HG03460 (cell line): ENCODE measurements at regions not wholly inside any gene's neighbourhood (a gene's known extent, or its start where the extent isn't known, plus 50 kb on each side); places are given as distances from the start of the nearest gene placed in this dataset.
"Not testable (repeated sequence)": the region's sequence is repeated elsewhere in the genome, so short reads cannot be mapped to it uniquely, and the experiment has no call there.

Source experiments
- ATAC-seq: cut with Tn5 transposase; IDR thresholded peaks from one replicate; pipeline ENCODE4 v1.9.1; 2021; ENCODE audit not compliant: unreplicated experiment

- no peak for ATAC-seq
Observed at GRCh38 chr2:128591861-128592822, 273.5 kb upstream of the HS6ST1 start.

- no peak for ATAC-seq
Observed at GRCh38 chr2:128593518-128593878, 274.8 kb upstream of the HS6ST1 start.

DNA sequence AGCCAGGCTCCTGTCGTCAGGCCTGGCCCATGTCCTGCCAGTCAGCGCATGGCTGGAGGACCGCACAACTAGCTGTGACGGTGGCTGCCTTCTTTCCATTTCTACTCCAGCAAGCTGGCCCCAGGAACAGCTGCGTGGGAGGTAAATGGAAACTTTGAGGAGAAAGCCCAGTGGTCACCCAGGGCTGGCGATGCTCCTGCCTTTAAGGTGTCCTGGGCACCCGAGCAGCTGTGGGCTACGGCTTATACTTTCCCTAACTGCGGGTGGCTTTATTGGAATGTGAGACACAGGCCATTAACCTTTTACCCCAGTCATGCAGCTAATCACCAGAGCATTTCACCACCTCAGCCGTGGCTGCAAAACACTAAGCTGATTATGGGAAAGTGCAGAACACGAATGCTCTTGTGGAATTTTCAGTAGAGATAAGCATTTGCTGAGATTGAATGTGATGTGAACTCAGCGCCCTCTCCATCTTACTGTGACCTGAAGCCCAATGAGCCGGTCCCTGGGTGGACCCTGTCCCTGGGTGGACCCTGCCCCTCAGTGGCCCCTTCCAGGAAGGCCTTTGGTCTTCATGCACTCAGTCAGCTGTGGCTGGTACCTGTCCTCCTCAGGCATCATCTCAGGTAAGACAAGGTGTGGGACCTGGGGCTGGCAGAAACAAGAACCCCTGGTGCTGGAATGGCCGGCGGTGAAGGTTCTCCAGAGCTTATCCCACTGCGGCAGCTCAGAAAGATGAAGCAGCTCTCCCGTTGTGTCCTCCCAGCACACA lies 275.4 kb upstream of the HS6ST1 start:
- no peak for ATAC-seq

DNA sequence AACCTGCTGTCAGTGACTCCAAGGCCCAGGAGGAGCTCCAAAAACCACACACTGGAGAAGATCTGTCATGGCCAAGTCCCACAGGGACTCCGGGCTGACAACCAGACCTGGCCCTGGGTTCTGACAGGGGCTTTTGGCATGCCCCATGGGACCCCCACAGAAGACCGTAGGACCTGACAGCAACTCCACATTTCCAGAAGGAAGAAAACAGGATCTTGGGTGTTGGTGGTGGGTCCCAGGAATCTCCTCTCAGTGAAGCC lies 275.9 kb upstream of the HS6ST1 start:
- no peak for ATAC-seq

DNA sequence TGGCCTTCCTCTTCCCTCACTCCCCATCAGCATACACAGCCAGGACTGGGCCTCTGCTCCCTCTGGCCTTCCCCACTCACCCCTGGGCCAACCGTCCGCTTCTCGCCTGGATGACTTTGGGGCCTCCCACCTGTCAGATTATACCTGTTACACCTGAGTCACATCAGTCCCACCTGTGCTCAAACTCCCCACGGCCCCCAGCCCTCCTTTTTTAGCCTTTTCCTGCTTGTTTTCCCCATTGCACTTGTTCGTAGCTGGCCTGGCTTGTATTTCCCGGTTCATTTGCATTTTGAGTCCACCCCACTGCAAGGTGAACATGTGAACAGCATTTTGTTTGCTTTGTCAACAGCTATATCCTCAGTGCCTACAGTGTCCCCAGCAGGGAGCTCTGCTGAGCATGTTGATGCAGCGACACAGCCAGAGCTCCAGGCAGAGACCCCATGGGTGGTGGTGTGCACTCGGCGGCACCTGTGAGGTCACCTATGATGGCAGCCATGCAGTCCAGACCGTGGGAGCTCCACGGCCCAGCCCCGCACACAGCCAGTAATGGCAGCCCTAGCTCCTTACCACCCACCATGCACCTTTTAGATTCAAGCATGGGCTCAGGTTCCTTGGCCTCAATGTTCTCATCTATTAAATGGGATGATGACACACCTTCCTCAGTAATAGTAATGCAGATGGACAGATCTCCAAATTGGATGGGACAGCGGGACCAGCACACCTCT lies 276.4 kb upstream of the HS6ST1 start:
- ATAC-seq, result no peak

GRCh38 chr2:128595763-128596395 lies 277.2 kb upstream of the HS6ST1 start:
- no peak for ATAC-seq

- no peak for ATAC-seq
Observed at GRCh38 chr2:128596396-128597120, 277.9 kb upstream of the HS6ST1 start.

DNA sequence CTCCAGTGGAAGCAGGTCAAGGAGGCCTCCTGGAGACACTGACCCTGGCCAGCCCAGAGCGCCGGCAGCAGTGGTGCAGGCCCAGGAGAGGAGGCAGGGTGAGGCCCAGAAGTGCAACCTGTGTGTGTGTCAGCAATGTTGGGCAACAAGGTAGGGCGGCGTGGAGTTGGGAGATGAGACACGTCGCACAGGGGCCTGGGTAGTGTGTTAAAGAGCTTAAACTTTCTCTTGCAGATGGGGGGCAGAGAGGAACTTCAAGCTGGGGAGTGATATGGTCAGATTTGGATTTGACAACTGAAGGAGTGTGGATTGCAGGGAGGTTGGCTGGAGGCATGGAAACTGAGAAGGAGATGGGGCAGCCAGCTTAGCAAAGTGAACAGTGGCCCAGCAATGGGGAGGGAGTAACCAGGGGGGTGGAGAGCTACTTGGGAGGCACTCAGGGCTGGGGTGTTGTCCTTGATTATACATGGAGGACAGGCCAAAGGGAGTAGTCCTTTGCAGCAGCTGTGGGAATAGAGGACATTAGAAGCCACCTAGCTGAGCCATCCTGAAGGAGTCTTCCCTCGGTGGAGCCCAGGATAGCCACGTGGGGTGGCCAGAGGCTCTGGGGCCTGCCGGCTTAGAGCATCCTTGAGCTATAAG lies 278.6 kb upstream of the HS6ST1 start:
- no peak for ATAC-seq

- ATAC-seq, result not testable (repeated sequence)
Observed at GRCh38 chr2:128598260-128598659, 279.6 kb upstream of the HS6ST1 start.

DNA sequence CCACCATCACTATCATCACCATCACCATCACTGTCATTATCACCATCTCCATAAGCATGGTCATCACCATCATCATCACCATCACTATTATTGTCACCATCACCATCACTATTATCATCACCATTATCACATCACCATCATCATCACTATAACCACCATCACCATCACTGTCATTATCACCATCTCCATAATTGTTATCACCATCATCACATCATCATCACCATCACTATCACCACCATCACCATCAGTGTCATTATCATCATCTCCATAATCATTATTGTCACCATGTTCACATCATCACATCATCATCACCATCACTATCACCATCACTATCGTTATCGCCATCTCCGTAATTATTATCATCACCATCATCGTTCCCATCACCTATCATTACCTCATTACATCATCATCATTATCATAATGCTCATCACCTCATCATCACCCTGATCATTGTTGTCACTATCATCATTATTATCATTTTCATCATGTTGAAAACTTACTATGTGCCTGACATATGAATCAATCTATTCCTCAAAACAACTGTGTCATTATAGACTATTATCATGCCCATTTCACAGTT lies 280.3 kb upstream of the HS6ST1 start:
- ATAC-seq, result no peak

GRCh38 chr2:128599700-128600099 lies 281.0 kb upstream of the HS6ST1 start:
- no peak for ATAC-seq

DNA sequence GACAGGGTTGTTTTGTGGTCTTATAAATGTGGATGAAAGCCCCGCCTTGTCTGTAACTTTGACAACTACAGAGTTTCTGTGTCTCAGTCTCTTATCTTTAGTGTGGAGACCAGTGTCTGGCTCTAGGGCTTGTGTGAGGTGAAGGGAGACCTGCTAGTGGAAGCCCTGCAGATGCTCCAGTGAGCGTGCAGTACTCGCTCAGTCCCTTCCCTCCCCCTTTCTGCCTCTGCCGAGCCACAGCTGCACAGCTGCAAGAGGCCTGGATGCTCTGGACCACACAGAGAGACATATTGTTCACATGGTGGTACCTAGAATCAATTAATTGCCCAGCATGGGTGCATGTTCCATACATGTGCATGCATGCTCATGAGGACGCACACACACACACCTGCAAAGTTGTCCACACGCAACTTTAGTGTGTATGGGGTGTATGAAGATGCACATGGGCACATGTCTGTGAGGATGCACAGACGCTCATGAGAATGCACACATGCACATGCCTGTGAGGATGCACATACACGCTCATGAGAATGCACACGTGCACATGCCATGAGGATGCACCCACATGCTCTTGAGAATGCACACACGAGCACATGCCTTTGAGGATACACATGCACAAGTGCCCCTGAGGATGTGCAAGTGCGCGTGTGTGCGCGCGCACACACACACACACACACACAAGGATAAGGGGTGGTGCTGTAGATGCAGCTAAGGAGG lies 282.1 kb upstream of the HS6ST1 start:
- ATAC-seq, result no peak

DNA sequence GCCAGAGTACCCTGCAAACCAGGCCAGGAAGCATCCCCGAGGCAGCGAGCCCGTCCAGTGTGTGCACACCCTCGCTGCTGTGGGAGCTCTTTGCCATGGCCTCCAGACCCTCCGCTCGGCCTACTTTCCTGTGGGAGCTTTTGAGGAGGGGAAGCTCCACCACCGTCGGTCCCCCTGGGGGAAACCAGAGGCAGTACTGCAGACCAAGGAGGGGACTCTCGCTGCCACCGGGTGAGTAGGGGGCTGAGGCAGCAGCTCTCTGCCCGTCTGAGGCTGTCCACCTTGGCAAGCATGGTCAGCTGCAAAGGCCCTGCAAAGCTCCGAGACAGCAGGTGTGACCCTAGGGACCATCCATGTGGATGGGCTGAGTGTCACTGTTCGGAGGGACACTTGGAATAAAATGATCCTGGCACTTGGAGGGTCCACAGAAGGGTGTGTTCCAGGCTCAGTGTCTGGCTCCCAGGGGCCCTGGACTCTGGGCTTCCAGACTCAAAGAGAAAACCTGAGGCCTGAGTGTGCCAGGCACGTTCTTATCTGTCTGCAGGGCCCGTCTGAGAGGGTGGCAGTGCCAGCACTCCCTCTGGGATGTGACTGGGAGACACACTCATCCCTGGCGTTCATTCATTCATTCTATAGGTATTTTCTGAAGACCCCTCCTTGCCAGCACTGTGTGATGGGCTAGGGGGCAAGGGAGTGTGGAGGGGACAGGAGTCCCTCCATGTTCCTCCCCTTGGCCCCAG lies 282.8 kb upstream of the HS6ST1 start:
- no peak for ATAC-seq

DNA sequence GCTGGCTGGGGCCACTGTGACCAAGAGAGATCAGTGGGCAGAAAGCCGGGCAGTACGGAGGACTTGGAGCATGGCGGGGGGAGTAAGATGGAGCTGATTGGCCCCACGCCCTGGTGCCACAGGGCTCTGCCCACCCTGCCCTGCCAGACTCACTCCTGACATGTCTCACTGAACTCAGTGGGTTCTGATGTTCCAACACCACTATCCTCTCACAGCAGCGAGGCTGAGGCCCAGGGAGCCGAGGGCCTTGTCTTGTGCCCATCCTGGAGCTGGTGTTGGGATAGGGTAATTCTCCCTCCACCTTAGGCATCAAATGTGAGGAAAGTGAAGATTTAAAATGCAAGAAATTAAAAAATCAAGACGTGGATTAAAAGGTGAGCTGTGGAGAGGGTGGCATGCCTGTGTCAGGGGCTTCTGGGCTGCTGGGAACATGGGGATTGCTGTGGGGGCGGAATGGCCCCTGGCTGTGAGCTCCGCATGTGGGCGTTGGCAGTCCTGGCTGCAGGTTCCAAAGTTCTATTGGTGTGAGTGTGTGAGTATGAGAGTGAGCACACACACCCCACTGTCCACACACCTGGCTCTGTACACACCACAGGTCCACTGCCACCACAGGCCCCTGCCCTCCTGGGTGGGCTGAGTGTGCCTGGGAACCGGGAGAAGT lies 283.5 kb upstream of the HS6ST1 start:
- no peak for ATAC-seq

- no peak for ATAC-seq
Observed at GRCh38 chr2:128602699-128603101, 284.0 kb upstream of the HS6ST1 start.

GRCh38 chr2:128603411-128603924 lies 284.8 kb upstream of the HS6ST1 start:
- ATAC-seq, result no peak

GRCh38 chr2:128604045-128604444 lies 285.4 kb upstream of the HS6ST1 start:
- ATAC-seq, result no peak

GRCh38 chr2:128604581-128604980 lies 285.9 kb upstream of the HS6ST1 start:
- ATAC-seq, result not testable (repeated sequence)
